C4-2B (cell line): ENCODE measurements at regions not wholly inside any gene's neighbourhood (a gene's known extent, or its start where the extent isn't known, plus 50 kb on each side); places are given as distances from the start of the nearest gene placed in this dataset.

ENCODE experiments used
- H3K27ac ChIP-seq: fragments of 450-650 bp; 2 replicates; pipeline ENCODE4 v1.5.1; 2017
- CTCF ChIP-seq: fragments of 450-650 bp; conservative IDR thresholded peaks from 2 replicates; pipeline ENCODE4 v1.5.1; 2017; ENCODE audit warnings: mild to moderate bottlenecking
- ZFX ChIP-seq: fragments of 450-650 bp; IDR thresholded peaks from 2 replicates; pipeline ENCODE4 v1.6.1; 2017

- TF ChIP-seq CTCF (no peak), ZFX (no peak)
- no peak overlapping the region for H3K27ac ChIP-seq
Observed at GRCh38 chr4:159551281-159551680, 448.4 kb downstream of the RAPGEF2 start.

DNA sequence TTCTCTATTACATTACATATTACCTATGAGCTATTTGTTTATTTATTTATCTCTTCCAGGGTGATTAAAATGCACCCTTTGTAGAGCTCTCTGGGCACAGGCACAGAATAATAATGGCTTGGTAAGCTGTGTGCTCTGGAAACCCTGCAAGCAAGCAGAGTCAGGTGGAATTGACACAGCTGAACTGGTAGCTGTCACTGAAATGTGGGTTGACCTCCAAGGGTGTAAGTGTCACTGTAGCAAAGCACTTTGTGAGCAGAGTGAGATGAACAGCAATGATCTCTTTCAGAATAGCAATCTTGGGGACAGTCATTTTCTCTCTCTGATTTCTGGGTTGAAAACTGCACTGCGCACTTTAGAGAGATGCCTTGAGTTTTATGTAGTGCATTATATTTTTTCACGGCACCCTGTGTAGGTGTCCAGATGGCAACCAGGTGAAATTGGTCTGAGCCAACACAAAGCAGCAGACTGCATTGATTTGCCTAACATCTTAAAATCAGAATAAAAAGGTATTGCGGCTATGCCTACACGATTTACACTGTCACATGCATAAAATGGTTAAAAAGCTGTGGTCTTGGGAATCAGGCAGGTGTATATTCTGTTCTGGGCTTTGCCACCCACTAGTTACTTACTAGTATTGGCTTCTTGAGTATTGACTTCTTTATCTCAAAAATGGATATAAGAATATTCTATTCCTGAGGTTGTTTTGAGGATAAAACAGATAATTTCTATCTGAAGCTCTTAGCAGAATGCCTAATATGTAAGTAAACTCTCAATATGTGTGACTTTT, 450.3 kb downstream of the RAPGEF2 start:
- no peak overlapping the region for H3K27ac ChIP-seq
- TF ChIP-seq CTCF (no peak), ZFX (no peak)

GRCh38 chr4:159555873-159556272, 453.0 kb downstream of the RAPGEF2 start:
- TF ChIP-seq CTCF (no peak), ZFX (no peak)
- no peak overlapping the region for H3K27ac ChIP-seq

DNA sequence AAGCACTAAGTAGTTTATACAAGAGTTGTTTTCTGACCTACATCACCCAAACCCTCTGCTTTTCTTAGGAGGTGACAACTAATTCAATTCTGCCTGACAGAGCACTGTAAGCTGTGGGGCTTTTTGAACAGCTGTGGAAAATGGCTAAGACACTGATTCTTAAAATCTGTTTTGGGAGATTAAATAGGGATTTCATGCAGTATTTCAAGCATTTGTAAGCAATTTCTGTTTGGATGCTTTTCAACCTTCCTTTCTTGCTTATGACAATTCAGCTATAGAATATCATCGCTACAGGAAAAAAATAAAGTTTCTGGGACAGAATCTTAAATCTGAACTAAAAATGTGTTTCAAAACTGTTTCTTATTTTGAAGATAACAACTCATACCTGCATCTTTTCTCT, 459.5 kb downstream of the RAPGEF2 start:
- no peak for TF ChIP-seq ZFX
- no peak for TF ChIP-seq CTCF

GRCh38 chr4:159563257-159563656, 460.4 kb downstream of the RAPGEF2 start:
- TF ChIP-seq CTCF (no peak), ZFX (no peak)
- no peak overlapping the region for H3K27ac ChIP-seq

More for the DNA sequence above, 459.5 kb downstream of the RAPGEF2 start:
- H3K27ac ChIP-seq: no peak overlapping the region

- TF ChIP-seq ZFX (no peak), CTCF (no peak)
Observed at GRCh38 chr4:159564615-159565014, 461.7 kb downstream of the RAPGEF2 start.

GRCh38 chr4:159566786-159567185, 463.9 kb downstream of the RAPGEF2 start:
- no peak overlapping the region for H3K27ac ChIP-seq
- TF ChIP-seq ZFX (no peak), CTCF (no peak)

More at GRCh38 chr4:159564615-159565014, 461.7 kb downstream of the RAPGEF2 start:
- no peak overlapping the region for H3K27ac ChIP-seq
